SK-N-SH (cell line): ENCODE measurements at regions not wholly inside any gene's neighbourhood (a gene's known extent, or its start where the extent isn't known, plus 50 kb on each side); places are given as distances from the start of the nearest gene placed in this dataset.

Experiments used
- CTCF ChIA-PET: fragments of 300-600, 350-600 bp; formaldehyde crosslinking; extraction: SDS; loops from one replicate; lab custom pipeline; 2021; lab: Yijun Ruan, JAX
- POLR2A ChIA-PET: fragments of 350-600 bp; sonication (Branson Sonifier 250); formaldehyde crosslinking; extraction: SDS; loops from one replicate; lab custom pipeline; 2020; ENCODE audit warnings: antibody characterized with exemption, inconsistent platforms; lab: Yijun Ruan, JAX
- DNase-seq: peaks from one replicate; pipeline ENCODE4 v3.0.0; 2012
- H2AFZ ChIP-seq: fragments of 200-600 bp; sonication (generic); 2 replicates; pipeline ENCODE4 v1.8.1; 2016; ENCODE audit warnings: antibody characterized with exemption, mild to moderate bottlenecking, low read depth
- H3F3A ChIP-seq: fragments of 200-600 bp; sonication (generic); replicated peaks from 2 replicates; pipeline ENCODE3; 2016; ENCODE audit warnings: antibody characterized with exemption, mild to moderate bottlenecking; ENCODE audit not compliant: insufficient read depth
- H3K27ac ChIP-seq, 2 experiments: fragments of 200-500 bp in 1 of 2; fragments of 200-600 bp in 1 of 2; sonication (Bioruptor generic) in 1 of 2; sonication (generic), shearing (Covaris generic) in 1 of 2; 2 replicates each; pipeline versions ENCODE4 v1.5.1 to v1.6.1; 2014 to 2016; ENCODE audit warnings: low read depth in 2 of 2, inconsistent platforms in 1 of 2, low read length in 1 of 2, mild to moderate bottlenecking in 1 of 2, mixed read lengths in 1 of 2
- H3K27me3 ChIP-seq: fragments of 200-600 bp; sonication (generic), shearing (Covaris generic); 2 replicates; pipeline ENCODE4 v1.6.1; 2016; ENCODE audit warnings: mixed run types; ENCODE audit not compliant: insufficient read depth
- H3K36me3 ChIP-seq, 2 experiments: fragments of 200-500 bp in 1 of 2; fragments of 200-600 bp in 1 of 2; sonication (Bioruptor generic) in 1 of 2; sonication (generic) in 1 of 2; replicated peaks in 1 of 2; 2 replicates each; pipeline versions ENCODE3 to v1.5.1; 2014 to 2016; ENCODE audit warnings: low read length in 1 of 2, mild to moderate bottlenecking in 1 of 2; ENCODE audit not compliant: insufficient read depth in 2 of 2, control insufficient read depth in 1 of 2
- H3K4me1 ChIP-seq, 2 experiments: fragments of 200-500 bp in 1 of 2; fragments of 200-600 bp in 1 of 2; sonication (Bioruptor generic) in 1 of 2; sonication (generic), shearing (Covaris generic) in 1 of 2; 2 replicates each; pipeline versions ENCODE4 v1.5.1 to v1.6.1; 2014 to 2016; ENCODE audit warnings: low read depth in 1 of 2, low read length in 1 of 2, mixed run types in 1 of 2; ENCODE audit not compliant: insufficient read depth in 2 of 2, control insufficient read depth in 1 of 2
- H3K4me2 ChIP-seq: fragments of 200-600 bp; sonication (generic), shearing (Covaris generic); 2 replicates; pipeline ENCODE4 v1.6.1; 2017; ENCODE audit warnings: mixed run types
- H3K4me3 ChIP-seq, 2 experiments: fragments of 200-500 bp in 1 of 2; fragments of 200-600 bp in 1 of 2; sonication (Bioruptor generic) in 1 of 2; sonication (generic), shearing (Covaris generic) in 1 of 2; 2 replicates each; pipeline versions ENCODE4 v1.5.1 to v1.8.1; 2014 to 2016; ENCODE audit warnings: low read depth in 2 of 2, inconsistent platforms in 1 of 2, low read length in 1 of 2, mild to moderate bottlenecking in 1 of 2, mixed read lengths in 1 of 2, moderate library complexity in 1 of 2
- H3K79me2 ChIP-seq: fragments of 200-600 bp; sonication (generic); 2 replicates; pipeline ENCODE4 v1.8.1; 2017; ENCODE audit warnings: mild to moderate bottlenecking; ENCODE audit not compliant: insufficient read depth
- H3K9ac ChIP-seq: fragments of 200-600 bp; sonication (generic); 2 replicates; pipeline ENCODE4 v1.6.1; 2017; ENCODE audit warnings: mixed run types
- H3K9me2 ChIP-seq: fragments of 200-600 bp; sonication (generic); 2 replicates; pipeline ENCODE4 v1.6.1; 2017; ENCODE audit warnings: mixed run types
- H3K9me3 ChIP-seq: fragments of 200-600 bp; sonication (generic); 2 replicates; pipeline ENCODE4 v1.6.1; 2017; ENCODE audit warnings: mixed run types, mild to moderate bottlenecking, moderate library complexity
- H4K20me1 ChIP-seq: fragments of 200-600 bp; sonication (generic); 2 replicates; pipeline ENCODE4 v1.6.1; 2017; ENCODE audit warnings: mild to moderate bottlenecking, mixed run types; ENCODE audit not compliant: insufficient read depth
- CHD2 ChIP-seq: fragments of 150-350 bp; IDR thresholded peaks from 2 replicates; pipeline ENCODE4 v1.6.1; 2018; ENCODE audit warnings: low read length; ENCODE audit not compliant: partially characterized antibody
- EZH2phosphoT487 ChIP-seq: fragments of 200-600 bp; sonication (generic); IDR thresholded peaks from 2 replicates; pipeline ENCODE4 v1.6.1; 2017; ENCODE audit warnings: low read depth, mixed run types, mild to moderate bottlenecking, antibody characterized with exemption, moderate library complexity, borderline replicate concordance
- FOXJ3 ChIP-seq: sonication (generic); formaldehyde crosslinking; IDR thresholded peaks from 2 replicates; pipeline ENCODE4 v1.5.1; 2020; ENCODE audit warnings: mild to moderate bottlenecking, missing genetic modification reagents
- FOXM1 ChIP-seq: IDR thresholded peaks from 2 replicates; pipeline ENCODE4 v1.4.0; 2012; ENCODE audit warnings: low read depth, mild to moderate bottlenecking
- GATA2 ChIP-seq: sonication (generic); formaldehyde crosslinking; IDR thresholded peaks from 2 replicates; pipeline ENCODE4 v1.5.0; 2020; ENCODE audit warnings: mild to moderate bottlenecking, missing genetic modification reagents
- MEF2A ChIP-seq: IDR thresholded peaks from 2 replicates; pipeline ENCODE4 v1.4.0; 2012; ENCODE audit warnings: low read depth, borderline replicate concordance
- MXI1 ChIP-seq: IDR thresholded peaks from 2 replicates; pipeline ENCODE4 v1.6.1; 2012; ENCODE audit warnings: mild to moderate bottlenecking, low read depth, low read length, improper control_type of control experiment
- NFIC ChIP-seq: IDR thresholded peaks from 2 replicates; pipeline ENCODE4 v1.4.0; 2012; ENCODE audit warnings: borderline replicate concordance
- NRF1 ChIP-seq: IDR thresholded peaks from 2 replicates; pipeline ENCODE4 v1.6.1; 2012; ENCODE audit warnings: low read depth, mild to moderate bottlenecking, low read length
- POLR2AphosphoS5 ChIP-seq: IDR thresholded peaks from 2 replicates; pipeline ENCODE4 v1.6.1; 2012; ENCODE audit warnings: low read depth, low read length
- RAD21 ChIP-seq: IDR thresholded peaks from 2 replicates; pipeline ENCODE4 v1.6.1; 2012; ENCODE audit warnings: mild to moderate bottlenecking, low read length
- RCOR1 ChIP-seq: fragments of 150-350 bp; IDR thresholded peaks from 2 replicates; pipeline ENCODE4 v1.6.1; 2017; ENCODE audit warnings: antibody characterized with exemption, low read length
- RFX5 ChIP-seq: IDR thresholded peaks from 2 replicates; pipeline ENCODE4 v1.6.1; 2012; ENCODE audit warnings: mild to moderate bottlenecking, improper control_type of control experiment, low read length
- SIN3A ChIP-seq: IDR thresholded peaks from 2 replicates; pipeline ENCODE4 v1.6.1; 2012; ENCODE audit warnings: low read depth, mild to moderate bottlenecking, low read length, moderate library complexity, borderline replicate concordance
- SMC3 ChIP-seq: IDR thresholded peaks from 2 replicates; pipeline ENCODE4 v1.6.1; 2012; ENCODE audit warnings: low read depth, low read length, improper control_type of control experiment
- TAF1 ChIP-seq: IDR thresholded peaks from 2 replicates; pipeline ENCODE4 v1.6.1; 2012; ENCODE audit warnings: low read depth, mild to moderate bottlenecking, low read length, moderate library complexity, borderline replicate concordance
- TCF12 ChIP-seq: IDR thresholded peaks from 2 replicates; pipeline ENCODE4 v1.4.0; 2012
- USF1 ChIP-seq: IDR thresholded peaks from 2 replicates; pipeline ENCODE4 v1.4.0; 2012; ENCODE audit warnings: low read depth, borderline replicate concordance
- YY1 ChIP-seq: IDR thresholded peaks from 2 replicates; pipeline ENCODE4 v1.4.0; 2012; ENCODE audit warnings: low read depth, mild to moderate bottlenecking
- WGBS: methylation state at CpG from one replicate; pipeline ENCODE4 v1.1.6; 2017; ENCODE audit warnings: low lambda C conversion rate; 5-methylcytosine and 5-hydroxymethylcytosine counted together
- TF ChIP-seq, protein P1 (sequence below): fragments of 200-600 bp; sonication (generic); IDR thresholded peaks from 2 replicates; pipeline ENCODE4 v1.6.1; 2017; ENCODE audit warnings: antibody characterized with exemption, mild to moderate bottlenecking, moderate library complexity
- TF ChIP-seq, protein P2 (sequence below): IDR thresholded peaks from 2 replicates; pipeline ENCODE4 v1.6.1; 2012; ENCODE audit warnings: mild to moderate bottlenecking, low read depth, low read length, moderate library complexity
- TF ChIP-seq, protein P3 (sequence below): IDR thresholded peaks from 2 replicates; pipeline ENCODE4; 2012

- H3K27me3 ChIP-seq: no peaks in the 10 kb centered on the region
- H3K79me2 ChIP-seq: no peaks in the 10 kb centered on the region
- H3F3A ChIP-seq: no peaks in the 10 kb centered on the region
- no peak overlapping the region for H2AFZ ChIP-seq
- no peak overlapping the region for H3K4me2 ChIP-seq
- ChIA-PET CTCF (interaction anchor here (2.3 to 2.9 kb wide), 2 partner anchors 10 kb away, joined by 12 read pairs; no protein-coding TSS in a partner anchor), POLR2A (no interaction called here)
- no peaks in the 10 kb centered on the region for H3K9me2 ChIP-seq
- no peaks in the 10 kb centered on the region for H3K9me3 ChIP-seq
- no peak for TF ChIP-seq USF1
- TF ChIP-seq TCF12: no peak
- TF ChIP-seq SIN3A: no peak
- no peak for TF ChIP-seq FOXJ3 (CRISPR knock-in tag)
- no peak for TF ChIP-seq RAD21
- no peak for TF ChIP-seq MEF2A
- no peak for TF ChIP-seq POLR2AphosphoS5
- no peak for TF ChIP-seq EZH2phosphoT487
- TF ChIP-seq GATA2 (CRISPR knock-in tag): no peak
- no peak for TF ChIP-seq NRF1
- no peak for TF ChIP-seq YY1
- no peak overlapping the region for H3K27ac ChIP-seq
- H3K4me3 ChIP-seq: no peak overlapping the region
- H4K20me1 ChIP-seq: no peaks in the 10 kb centered on the region
- no peaks in the 10 kb centered on the region for H3K36me3 ChIP-seq
- DNase-seq: no peak
- 66% methylated on average over 7 of the region's 7 CpGs for whole genome bisulfite sequencing
- H3K4me1 ChIP-seq: no peaks in the 10 kb centered on the region; a peak in 3 of 4 replicates
- no peak overlapping the region for H3K9ac ChIP-seq
These were observed 233.5 kb upstream of the WWC1 start for GRCh38 chr5:168057905-168058304.

GRCh38 chr5:168059131-168059530, 232.3 kb upstream of the WWC1 start:
- CTCF ChIA-PET: interaction anchor here (1.2 to 2.3 kb wide), 3 partner anchors 11 to 160 kb away, joined by 3 to 12 read pairs (median 4); no protein-coding TSS in a partner anchor
- H3K27ac ChIP-seq: no peak overlapping the region
- 25% methylated on average over 2 of the region's 2 CpGs for WGBS

More at GRCh38 chr5:168059131-168059530, 232.3 kb upstream of the WWC1 start:
- POLR2A ChIA-PET: no interaction called here
- no peak overlapping the region for H3K4me3 ChIP-seq
- H3K9me2 ChIP-seq: no peaks in the 10 kb centered on the region
- H2AFZ ChIP-seq: no peak overlapping the region
- no peak overlapping the region for H3K4me2 ChIP-seq
- H3K9me3 ChIP-seq: no peaks in the 10 kb centered on the region
- no peaks in the 10 kb centered on the region for H3K79me2 ChIP-seq
- no peaks in the 10 kb centered on the region for H4K20me1 ChIP-seq
- no peak overlapping the region for H3K9ac ChIP-seq
- no peaks in the 10 kb centered on the region for H3K27me3 ChIP-seq
- DNase-seq: no peak
- no peaks in the 10 kb centered on the region for H3K36me3 ChIP-seq
- TF ChIP-seq EZH2phosphoT487 (no peak), FOXJ3 (CRISPR knock-in tag) (no peak), MEF2A (no peak), TCF12 (no peak), NFIC (no peak), YY1 (no peak), POLR2AphosphoS5 (no peak), TAF1 (no peak), SMC3 (no peak), RCOR1 (no peak), FOXM1 (no peak), CHD2 (no peak), MXI1 (no peak), SIN3A (no peak), RFX5 (no peak)
- TF ChIP-seq, protein P1, sequence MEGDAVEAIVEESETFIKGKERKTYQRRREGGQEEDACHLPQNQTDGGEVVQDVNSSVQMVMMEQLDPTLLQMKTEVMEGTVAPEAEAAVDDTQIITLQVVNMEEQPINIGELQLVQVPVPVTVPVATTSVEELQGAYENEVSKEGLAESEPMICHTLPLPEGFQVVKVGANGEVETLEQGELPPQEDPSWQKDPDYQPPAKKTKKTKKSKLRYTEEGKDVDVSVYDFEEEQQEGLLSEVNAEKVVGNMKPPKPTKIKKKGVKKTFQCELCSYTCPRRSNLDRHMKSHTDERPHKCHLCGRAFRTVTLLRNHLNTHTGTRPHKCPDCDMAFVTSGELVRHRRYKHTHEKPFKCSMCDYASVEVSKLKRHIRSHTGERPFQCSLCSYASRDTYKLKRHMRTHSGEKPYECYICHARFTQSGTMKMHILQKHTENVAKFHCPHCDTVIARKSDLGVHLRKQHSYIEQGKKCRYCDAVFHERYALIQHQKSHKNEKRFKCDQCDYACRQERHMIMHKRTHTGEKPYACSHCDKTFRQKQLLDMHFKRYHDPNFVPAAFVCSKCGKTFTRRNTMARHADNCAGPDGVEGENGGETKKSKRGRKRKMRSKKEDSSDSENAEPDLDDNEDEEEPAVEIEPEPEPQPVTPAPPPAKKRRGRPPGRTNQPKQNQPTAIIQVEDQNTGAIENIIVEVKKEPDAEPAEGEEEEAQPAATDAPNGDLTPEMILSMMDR: no peak
- TF ChIP-seq, protein P2, sequence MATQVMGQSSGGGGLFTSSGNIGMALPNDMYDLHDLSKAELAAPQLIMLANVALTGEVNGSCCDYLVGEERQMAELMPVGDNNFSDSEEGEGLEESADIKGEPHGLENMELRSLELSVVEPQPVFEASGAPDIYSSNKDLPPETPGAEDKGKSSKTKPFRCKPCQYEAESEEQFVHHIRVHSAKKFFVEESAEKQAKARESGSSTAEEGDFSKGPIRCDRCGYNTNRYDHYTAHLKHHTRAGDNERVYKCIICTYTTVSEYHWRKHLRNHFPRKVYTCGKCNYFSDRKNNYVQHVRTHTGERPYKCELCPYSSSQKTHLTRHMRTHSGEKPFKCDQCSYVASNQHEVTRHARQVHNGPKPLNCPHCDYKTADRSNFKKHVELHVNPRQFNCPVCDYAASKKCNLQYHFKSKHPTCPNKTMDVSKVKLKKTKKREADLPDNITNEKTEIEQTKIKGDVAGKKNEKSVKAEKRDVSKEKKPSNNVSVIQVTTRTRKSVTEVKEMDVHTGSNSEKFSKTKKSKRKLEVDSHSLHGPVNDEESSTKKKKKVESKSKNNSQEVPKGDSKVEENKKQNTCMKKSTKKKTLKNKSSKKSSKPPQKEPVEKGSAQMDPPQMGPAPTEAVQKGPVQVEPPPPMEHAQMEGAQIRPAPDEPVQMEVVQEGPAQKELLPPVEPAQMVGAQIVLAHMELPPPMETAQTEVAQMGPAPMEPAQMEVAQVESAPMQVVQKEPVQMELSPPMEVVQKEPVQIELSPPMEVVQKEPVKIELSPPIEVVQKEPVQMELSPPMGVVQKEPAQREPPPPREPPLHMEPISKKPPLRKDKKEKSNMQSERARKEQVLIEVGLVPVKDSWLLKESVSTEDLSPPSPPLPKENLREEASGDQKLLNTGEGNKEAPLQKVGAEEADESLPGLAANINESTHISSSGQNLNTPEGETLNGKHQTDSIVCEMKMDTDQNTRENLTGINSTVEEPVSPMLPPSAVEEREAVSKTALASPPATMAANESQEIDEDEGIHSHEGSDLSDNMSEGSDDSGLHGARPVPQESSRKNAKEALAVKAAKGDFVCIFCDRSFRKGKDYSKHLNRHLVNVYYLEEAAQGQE: no peak
- TF ChIP-seq, protein P3, sequence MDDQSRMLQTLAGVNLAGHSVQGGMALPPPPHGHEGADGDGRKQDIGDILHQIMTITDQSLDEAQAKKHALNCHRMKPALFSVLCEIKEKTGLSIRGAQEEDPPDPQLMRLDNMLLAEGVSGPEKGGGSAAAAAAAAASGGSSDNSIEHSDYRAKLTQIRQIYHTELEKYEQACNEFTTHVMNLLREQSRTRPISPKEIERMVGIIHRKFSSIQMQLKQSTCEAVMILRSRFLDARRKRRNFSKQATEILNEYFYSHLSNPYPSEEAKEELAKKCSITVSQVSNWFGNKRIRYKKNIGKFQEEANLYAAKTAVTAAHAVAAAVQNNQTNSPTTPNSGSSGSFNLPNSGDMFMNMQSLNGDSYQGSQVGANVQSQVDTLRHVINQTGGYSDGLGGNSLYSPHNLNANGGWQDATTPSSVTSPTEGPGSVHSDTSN: no peak
- H3K4me1 ChIP-seq: no peaks in the 10 kb centered on the region; a peak in 3 of 4 replicates
- H3F3A ChIP-seq: no peaks in the 10 kb centered on the region
